HL-60 (cell line): ENCODE measurements at regions not wholly inside any gene's neighbourhood (a gene's known extent, or its start where the extent isn't known, plus 50 kb on each side); places are given as distances from the start of the nearest gene placed in this dataset.

Source experiments
- DNase-seq, 2 experiments: peaks; one replicate each; pipeline ENCODE4 v3.0.0-alpha.2; 2010 to 2020; ENCODE audit warnings: low read depth in 1 of 2, low spot score in 1 of 2
- H3K27ac ChIP-seq: fragments of 250-450 bp; sonication (Bioruptor Pico); replicated peaks from 2 replicates; pipeline ENCODE4 v1.5.1; 2020; ENCODE audit warnings: mild to moderate bottlenecking, moderate library complexity
- H3K27me3 ChIP-seq: fragments of 250-450 bp; sonication (Bioruptor Pico); 2 replicates; pipeline ENCODE4 v1.5.1; 2021; ENCODE audit warnings: mild to moderate bottlenecking, moderate library complexity; ENCODE audit not compliant: insufficient read depth, poor library complexity, severe bottlenecking
- H3K4me3 ChIP-seq: replicated peaks from 2 replicates; pipeline ENCODE4 v1.5.1; 2011; ENCODE audit warnings: mild to moderate bottlenecking, control low read depth, low read length; ENCODE audit not compliant: insufficient read depth
- GABPA ChIP-seq: IDR thresholded peaks from 2 replicates; pipeline ENCODE4 v1.6.1; 2012; ENCODE audit warnings: low read depth
- POLR2AphosphoS5 ChIP-seq: IDR thresholded peaks from 2 replicates; pipeline ENCODE4 v1.6.1; 2012; ENCODE audit warnings: low read depth
- SPI1 ChIP-seq: IDR thresholded peaks from 2 replicates; pipeline ENCODE4 v1.6.1; 2012; ENCODE audit warnings: low read depth, mild to moderate bottlenecking, borderline replicate concordance
- TF ChIP-seq, protein P1 (sequence below): IDR thresholded peaks from one replicate; pipeline ENCODE4 v1.5.1; 2011; ENCODE audit warnings: low read length, control low read depth, inconsistent platforms; ENCODE audit not compliant: insufficient read depth
- TF ChIP-seq, protein P2 (sequence below): IDR thresholded peaks from 2 replicates; pipeline ENCODE4 v1.6.1; 2012; ENCODE audit warnings: low read depth; ENCODE audit not compliant: insufficient replicate concordance

DNA sequence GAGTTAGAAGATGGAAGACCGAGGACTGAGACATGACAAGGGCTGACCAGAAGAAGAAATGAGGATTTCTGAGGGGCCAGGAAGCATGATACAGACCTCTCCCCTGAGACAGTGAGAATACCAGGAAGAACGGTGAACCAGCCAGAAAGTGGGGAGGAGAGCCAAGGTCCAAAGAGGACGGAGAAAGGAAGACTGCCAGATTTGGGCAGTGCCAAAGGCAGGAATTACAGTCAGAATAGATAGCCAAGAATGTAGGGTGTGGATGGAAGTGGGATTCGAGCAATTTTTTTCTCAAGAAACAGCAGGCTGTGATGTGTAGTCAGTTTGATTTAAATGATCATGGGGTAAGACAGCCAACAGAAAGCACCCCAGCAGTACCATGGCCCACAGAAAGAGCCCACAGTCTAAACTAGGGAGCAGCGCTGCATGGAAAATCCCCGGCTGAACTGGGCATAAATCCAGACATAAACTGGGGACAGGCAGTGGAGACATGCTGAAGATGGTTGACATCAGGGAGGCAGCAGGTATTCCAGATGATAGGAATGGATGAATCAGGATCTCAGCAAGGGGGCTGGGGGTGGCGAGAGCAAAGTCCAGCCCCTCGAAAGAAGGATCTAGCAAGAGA is 67.3 kb upstream of the BARX2 start:
- DNase-seq = no peak
- Histone ChIP-seq H3K27ac (no peak overlapping the region), H3K27me3 (no peaks in the 10 kb centered on the region), H3K4me3 (no peak overlapping the region)
- TF ChIP-seq, protein P1, sequence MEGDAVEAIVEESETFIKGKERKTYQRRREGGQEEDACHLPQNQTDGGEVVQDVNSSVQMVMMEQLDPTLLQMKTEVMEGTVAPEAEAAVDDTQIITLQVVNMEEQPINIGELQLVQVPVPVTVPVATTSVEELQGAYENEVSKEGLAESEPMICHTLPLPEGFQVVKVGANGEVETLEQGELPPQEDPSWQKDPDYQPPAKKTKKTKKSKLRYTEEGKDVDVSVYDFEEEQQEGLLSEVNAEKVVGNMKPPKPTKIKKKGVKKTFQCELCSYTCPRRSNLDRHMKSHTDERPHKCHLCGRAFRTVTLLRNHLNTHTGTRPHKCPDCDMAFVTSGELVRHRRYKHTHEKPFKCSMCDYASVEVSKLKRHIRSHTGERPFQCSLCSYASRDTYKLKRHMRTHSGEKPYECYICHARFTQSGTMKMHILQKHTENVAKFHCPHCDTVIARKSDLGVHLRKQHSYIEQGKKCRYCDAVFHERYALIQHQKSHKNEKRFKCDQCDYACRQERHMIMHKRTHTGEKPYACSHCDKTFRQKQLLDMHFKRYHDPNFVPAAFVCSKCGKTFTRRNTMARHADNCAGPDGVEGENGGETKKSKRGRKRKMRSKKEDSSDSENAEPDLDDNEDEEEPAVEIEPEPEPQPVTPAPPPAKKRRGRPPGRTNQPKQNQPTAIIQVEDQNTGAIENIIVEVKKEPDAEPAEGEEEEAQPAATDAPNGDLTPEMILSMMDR = no peak
- no peak for TF ChIP-seq POLR2AphosphoS5

DNA sequence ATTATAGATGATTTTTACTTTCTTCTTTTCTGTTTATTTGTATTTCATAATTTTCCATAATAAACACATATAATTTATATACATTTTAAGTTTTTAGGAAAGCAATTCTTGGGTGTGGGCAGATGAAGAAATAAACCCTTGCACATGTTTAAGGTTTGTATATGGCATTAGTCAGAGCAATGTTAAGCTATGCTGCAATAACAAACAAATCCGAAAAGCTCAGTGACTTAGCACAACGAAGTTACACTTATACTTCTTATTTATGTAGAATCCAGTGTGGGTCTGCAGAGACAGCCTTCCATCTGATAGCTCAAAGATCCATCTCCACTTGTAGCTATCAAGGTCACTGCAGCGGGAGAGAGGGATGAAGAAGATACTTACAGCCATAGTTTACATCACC is 68.5 kb upstream of the BARX2 start:
- Histone ChIP-seq H3K27me3 (no peaks in the 10 kb centered on the region), H3K4me3 (no peak overlapping the region), H3K27ac (no peak overlapping the region)
- TF ChIP-seq, protein P1 = no peak
- TF ChIP-seq POLR2AphosphoS5 (no peak), SPI1 (no peak), GABPA (no peak)
- TF ChIP-seq, protein P2, sequence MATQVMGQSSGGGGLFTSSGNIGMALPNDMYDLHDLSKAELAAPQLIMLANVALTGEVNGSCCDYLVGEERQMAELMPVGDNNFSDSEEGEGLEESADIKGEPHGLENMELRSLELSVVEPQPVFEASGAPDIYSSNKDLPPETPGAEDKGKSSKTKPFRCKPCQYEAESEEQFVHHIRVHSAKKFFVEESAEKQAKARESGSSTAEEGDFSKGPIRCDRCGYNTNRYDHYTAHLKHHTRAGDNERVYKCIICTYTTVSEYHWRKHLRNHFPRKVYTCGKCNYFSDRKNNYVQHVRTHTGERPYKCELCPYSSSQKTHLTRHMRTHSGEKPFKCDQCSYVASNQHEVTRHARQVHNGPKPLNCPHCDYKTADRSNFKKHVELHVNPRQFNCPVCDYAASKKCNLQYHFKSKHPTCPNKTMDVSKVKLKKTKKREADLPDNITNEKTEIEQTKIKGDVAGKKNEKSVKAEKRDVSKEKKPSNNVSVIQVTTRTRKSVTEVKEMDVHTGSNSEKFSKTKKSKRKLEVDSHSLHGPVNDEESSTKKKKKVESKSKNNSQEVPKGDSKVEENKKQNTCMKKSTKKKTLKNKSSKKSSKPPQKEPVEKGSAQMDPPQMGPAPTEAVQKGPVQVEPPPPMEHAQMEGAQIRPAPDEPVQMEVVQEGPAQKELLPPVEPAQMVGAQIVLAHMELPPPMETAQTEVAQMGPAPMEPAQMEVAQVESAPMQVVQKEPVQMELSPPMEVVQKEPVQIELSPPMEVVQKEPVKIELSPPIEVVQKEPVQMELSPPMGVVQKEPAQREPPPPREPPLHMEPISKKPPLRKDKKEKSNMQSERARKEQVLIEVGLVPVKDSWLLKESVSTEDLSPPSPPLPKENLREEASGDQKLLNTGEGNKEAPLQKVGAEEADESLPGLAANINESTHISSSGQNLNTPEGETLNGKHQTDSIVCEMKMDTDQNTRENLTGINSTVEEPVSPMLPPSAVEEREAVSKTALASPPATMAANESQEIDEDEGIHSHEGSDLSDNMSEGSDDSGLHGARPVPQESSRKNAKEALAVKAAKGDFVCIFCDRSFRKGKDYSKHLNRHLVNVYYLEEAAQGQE = no peak
- DNase-seq = no peak

DNA sequence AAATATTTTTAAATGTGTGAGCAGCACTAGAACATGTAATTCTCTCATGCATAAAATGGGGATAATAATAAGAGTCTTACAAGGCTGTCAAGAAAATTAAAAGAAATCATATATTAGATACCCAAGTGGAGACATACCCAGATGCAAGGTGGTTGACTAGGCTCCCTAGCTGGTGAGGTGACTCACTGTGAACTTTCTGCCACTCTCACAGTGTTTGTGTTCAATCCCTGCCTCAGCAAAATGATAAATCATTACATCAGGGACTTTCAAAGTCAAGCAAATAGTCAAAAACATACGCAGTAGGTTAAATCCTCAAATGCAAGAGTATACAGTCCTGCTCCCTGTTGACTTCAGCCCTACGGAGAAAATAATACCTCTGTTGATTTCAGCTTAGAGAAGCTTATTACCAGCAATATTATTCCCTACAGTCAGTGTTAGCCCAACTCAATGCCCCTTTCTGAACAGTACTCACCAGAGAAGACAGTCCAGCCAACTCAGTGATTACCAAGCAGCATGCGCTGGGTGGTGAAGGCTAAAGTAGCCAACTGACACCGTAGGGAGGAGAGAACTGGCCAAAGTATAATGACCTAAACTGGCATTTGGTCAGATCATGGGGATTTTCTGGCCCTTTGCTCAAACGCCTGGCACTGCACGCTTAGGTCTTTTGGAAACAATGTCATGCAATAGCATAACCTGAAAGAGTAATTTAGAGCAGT is 73.1 kb upstream of the BARX2 start:
- no peak overlapping the region for H3K4me3 ChIP-seq
- no peaks in the 10 kb centered on the region for H3K27me3 ChIP-seq
- H3K27ac ChIP-seq = no peak overlapping the region
- TF ChIP-seq SPI1 (no peak), GABPA (no peak), POLR2AphosphoS5 (no peak)
- TF ChIP-seq, protein P2 = no peak
- TF ChIP-seq, protein P1 = no peak
- DNase-seq = no peak

DNA sequence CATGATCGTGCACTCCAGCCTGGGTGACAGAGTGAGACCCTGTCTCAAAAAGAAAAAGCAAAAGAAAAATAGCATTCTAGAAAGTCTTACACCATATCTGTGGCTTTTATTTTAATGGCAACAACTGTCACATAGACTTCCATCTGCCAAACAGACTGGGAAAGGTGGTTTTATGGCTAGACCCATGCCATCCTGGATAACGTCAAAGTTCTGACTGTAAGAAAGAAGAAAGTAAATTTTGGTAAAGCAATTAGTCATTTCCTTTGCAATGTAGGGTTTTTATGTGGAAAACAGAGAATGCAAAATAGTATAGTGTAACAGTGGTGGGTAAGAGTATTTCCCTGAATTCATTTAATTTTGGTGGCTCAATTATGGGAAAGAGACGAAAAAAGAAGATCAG is 75.5 kb upstream of the BARX2 start:
- no peaks in the 10 kb centered on the region for H3K27me3 ChIP-seq
- no peak overlapping the region for H3K27ac ChIP-seq
- no peak overlapping the region for H3K4me3 ChIP-seq
- TF ChIP-seq, protein P1 = no peak
- no peak for DNase-seq
